ENCODE measurements at regions not wholly inside any gene's neighbourhood (a gene's known extent, or its start where the extent isn't known, plus 50 kb on each side); places are given as distances from the start of the nearest gene placed in this dataset.

DNA sequence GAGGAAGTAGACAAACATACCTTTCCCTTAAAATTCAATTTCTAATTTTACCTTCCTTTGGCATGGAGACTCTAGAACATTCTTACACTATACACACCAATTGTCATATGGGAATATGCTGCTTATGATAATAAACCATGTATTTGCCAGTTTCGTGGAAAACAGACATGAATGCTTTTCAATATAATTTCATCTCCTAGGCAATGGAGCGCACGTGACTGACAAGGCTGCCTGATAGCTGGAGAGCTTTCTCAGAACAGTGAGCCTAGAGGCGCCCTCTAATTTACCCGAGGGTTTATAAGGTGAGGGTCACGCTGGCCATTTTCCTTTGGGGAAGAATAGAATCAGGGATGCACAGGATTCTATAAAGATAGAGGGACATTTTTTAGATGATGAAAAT lies 56.5 kb downstream of the PRR18 start:
- TF ChIP-seq POLR2AphosphoS5 (IDR thresholded peaks at IDR 0.05; ENCODE audit: borderline replicate concordance, low read depth, low read length) (no peak), EZH2 (IDR thresholded peaks at IDR 0.05) (no peak)

Measured in SK-N-MC (cell line).